NOMO-1 treated with DMSO at 0.1 percent for 48 hours (cell line): ENCODE measurements at regions not wholly inside any gene's neighbourhood (a gene's known extent, or its start where the extent isn't known, plus 50 kb on each side); places are given as distances from the start of the nearest gene placed in this dataset.

Source experiments
- DNase-seq: peaks from one replicate; lab custom pipeline; 2025; ENCODE audit not compliant: unreplicated experiment; lab: John Stamatoyannopoulos, UW

DNA sequence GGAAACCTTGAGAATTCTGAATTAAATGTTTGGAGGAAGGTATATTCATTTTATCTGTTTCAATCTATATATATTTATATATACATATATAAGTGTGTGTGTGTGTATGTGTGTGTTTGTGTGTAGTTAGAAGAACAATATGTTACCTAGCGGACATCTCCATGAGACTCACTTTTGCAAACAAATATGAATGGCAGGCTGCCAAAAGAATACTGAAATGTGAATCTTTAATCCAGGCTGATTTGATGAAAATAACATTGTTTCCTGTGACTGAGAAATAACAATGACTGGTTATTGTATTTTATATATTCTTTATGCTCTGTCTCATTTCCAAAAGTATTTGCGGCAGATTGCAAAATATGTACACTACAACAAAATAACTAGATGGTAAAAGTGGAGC lies 255.5 kb upstream of the TGFBR2 start:
- no peak for DNase-seq

DNA sequence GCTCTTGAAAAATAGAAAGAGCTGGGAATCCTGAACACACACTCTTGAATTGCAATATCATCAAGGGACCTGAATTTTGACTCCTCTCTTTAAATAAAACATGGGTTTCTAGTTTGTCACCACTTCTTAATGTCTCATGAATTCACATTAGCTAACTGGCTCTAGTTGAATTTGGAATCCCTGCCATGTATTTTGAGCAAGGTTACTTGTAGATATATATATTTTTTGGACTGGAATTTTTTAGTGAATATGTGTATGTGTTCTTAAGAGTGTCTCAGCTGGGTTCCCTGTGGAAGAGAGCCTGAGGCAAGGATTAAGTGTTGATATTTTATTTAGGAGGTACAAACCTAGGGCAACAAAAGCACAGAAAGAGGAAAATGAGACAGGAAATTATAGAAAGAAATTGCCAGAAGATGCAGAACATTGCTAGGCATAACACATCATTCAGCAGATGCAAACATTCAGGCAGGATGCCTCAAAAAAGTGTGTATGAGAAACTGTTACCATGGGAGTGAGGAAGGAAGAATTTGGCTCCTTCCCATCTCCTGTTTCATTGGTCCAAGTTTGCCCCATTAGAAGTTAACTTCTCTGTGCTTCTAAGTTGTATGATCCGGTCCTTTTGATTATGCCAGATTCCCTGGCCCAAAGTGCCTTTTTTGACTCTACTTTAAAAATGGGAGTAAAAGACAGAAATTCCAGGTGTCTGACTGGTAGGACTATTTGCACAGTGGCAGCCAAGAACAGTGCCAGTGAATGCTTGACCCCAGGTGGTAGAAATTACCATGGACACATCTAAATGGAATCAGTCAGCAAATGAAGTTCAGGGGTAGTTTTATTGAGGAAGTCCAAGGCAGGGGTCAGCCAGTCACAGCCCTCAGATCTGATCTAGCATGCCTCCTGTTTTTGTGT lies 253.7 kb upstream of the TGFBR2 start:
- no peak for DNase-seq

DNA sequence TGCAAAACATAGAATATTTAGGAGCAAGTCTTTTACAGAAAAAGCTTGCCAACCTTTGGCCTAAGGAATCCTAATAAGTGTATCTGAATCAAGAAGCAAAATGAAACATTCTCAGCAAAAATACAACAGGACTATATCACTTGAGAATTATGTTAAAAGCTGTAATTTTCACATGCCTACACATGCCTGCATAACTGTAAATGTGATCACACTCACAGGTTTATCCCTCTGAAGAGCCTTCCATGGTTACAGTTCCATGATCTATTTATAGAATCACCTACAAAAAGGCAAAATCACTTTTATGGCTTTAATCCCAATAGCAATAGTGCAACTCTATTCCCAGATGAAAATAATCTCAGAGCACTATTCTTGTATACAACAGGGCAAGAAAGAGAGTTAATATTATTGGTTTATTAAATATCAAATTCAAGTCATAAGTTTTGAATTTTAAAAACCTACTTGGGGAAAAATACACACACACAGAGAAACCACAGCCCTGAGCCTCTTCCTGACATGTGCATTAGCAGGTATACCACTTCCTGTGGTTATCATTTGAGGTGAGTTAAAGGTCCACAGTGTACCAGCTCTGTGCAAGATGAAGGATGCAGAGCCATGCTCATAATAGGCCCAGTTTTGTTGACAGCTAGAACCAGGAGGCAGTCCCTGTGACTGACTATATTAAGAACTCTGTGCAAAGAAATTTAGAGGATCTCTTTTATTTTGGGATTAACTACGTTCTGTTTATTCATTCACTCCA lies 252.5 kb upstream of the TGFBR2 start:
- no peak for DNase-seq

DNA sequence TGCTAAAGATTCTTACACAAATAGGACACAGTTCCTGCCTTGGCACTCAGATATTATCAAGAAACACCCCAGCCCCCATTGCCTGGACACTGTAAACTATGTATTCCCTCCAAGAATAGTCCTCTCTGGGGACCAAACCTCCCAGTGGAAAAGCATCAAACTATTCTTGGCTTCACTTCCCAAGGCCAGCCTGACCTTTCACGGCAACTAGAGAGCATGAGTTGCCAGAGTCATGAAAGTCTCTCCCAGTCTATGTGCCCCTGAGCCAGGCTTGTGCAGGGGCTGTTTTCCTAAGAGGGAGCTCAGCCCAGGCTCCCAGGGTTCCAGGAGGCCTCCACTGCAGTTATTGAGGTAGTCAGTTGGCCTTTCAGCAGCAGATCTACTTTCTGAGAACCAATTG lies 251.9 kb upstream of the TGFBR2 start:
- no peak for DNase-seq

DNA sequence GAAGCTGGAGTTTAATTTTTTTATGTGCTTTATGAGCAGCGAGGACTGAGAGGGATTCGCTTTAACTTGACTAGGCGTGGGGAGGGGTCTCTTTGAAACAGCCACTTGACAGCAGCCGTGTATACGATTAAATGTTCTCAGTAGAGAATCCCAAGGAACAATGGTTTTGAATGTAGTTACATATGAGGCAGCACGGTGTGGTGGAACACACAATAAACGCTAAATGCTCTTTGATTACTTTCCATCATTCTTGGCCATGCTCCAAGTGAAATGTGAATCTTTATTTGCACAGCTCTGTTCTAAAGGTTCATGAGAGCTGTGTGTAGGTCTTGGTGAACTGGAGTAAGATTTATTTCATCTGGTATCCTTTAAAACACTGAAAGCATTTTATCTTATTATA lies 251.4 kb upstream of the TGFBR2 start:
- no peak for DNase-seq

DNA sequence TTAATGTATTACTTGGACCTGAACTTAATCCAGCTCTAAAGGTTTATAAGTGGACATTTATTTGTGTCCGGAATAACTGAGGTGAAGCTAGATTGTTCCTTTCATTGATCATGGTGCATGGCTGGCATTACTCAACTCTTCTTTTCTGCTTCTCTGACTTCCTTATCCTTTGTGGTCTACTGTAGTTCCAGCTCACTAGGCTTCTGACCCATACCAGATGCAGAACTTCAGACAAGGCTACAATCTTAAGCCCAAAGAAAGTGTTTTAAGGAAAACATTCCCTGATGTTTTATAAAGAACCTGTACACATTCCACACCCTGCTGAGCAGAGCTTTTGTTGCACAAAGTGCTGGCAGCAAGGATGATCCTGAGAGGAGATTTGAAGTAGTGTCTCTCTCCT lies 250.8 kb upstream of the TGFBR2 start:
- DNase-seq = peak; percentile 23

DNA sequence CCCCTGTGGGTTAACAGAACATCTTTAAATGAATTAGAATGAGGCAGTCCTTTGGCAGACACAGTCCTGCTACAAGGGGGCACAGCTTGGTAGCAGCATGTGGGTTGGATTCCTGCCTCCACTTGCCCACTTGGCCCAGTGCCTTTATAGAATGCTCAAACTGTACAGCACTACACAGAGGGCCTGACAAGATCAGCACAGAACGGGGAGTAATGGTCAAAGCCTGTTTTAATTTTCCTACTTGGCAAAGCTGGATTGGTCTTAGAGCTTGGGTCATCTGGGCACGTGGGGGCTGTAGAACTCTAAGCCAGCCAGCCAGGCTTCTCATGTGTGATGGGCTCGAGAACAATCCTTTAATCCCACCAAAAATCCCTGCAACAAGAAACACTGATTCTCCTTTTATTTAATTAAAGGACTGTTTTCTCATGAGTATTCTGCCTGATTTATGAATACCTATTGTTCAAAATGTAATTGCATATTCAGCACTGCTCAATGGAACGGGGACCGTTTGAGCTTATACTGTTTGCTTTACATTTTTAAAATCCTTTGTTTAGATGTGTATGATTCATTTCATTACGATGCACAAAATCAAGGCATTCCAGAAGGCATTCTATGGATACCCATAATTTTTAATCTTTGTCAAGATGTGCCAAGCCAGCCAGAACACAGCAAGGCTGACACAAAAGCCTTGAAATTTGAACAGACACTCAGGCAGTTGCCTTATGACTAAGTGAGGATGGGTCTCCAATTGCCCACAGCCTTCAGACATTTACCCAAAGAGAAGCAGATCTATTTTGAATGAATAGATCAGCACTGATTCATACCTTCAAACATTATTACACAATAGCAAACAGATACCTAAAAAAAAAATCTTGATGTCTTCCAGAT lies 249.3 kb upstream of the TGFBR2 start:
- DNase-seq = no peak

DNA sequence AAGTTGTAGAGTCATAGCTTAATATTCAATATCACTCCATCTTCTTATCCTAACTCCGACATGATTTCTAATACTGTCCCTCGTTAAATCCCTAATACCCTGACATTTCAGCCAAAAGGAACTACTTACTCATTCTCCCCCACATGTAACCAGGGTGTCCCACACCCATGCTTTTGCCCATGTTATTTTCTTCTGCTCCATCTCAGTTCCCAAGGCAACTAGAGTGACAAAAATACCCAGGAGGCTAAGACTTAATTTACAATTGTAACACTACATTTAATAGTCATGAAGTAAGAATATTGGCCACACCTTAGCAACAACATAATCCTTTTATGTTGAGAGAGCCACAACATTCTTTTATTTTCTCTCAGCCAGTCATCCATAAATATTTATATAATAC lies 248.5 kb upstream of the TGFBR2 start:
- DNase-seq = no peak

DNA sequence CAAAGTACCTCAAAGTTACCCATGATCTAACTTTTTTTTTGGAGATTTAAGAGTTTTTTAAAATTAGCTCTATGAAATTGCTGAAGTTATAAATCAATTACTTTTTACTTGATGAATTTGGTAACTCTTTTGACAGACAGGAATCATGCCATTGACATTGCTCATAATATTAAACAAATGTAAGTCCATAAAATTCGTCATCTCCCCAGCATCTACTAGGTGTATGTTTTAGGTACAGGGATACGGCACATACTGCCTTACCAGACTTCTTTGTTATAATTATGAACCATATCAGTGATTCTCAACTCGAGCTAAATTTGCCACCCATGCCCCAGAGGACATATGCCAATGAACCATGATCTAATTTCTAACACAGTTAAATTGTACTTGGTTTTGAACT lies 247.5 kb upstream of the TGFBR2 start:
- DNase-seq = no peak

DNA sequence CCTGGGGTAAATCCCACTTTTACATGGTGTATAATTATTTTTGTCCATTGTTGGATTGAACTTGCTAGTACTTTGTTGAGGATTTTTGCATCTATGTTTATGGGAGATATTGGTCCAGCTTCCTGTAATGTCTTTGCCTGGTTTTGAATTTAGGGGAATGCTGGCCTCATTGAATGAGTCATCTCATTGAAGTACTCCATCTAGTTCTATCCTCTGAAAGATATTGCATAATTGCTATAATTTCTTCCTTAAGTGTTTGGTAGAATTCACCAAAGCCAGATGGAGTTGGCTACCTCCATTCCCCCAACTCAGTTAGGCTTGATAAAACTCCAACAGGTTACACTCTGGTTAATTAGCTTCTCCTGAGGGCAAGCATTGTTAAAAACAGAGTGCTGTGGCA lies 237.4 kb upstream of the TGFBR2 start:
- no peak for DNase-seq

DNA sequence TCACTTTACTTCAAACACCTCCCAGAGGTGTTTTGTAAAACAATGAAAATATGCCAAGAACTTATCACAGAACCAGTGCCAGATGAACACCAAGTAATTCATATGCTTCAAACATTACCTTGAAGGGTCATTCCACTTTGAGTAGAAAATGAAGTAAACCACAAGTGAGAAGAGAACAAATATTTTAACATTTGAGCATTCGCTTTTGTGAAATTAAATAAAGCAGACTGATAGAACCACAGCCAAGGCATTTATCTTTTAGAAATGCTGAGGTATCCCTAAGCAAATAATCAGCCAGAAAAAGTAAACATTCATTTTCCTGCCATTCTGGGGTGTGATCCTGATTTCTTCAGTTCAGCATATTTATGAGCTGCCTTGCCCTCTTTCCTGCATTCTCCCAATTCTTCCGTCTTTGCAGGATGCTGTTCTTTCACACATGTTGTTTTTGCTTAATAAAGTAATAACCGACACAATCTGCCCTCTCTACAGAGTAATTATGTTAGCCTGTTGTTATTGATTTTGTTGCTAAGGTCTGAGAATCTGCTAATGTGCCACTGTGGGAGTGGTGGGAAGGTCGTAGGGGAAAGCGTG lies 235.6 kb upstream of the TGFBR2 start:
- no peak for DNase-seq

DNA sequence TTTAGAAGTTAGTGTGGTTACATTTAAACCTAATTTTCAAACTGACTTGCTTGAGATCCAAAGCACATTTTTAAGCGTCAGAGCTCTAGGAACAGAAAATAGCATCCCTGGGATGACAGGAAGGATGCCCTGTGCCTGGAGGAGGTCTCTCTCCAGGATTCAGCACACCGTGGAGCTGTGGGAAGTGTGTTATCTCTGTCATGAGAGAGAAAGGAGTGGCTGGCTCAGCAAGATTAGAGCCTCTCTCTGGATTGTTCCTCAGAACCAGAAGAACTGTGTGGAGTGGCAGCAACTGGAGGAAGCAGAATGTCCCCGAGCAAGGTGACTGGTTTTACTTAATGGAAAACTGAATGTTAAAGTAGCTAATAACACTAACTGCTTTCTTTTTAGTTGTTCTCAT lies 233.6 kb upstream of the TGFBR2 start:
- DNase-seq = no peak

DNA sequence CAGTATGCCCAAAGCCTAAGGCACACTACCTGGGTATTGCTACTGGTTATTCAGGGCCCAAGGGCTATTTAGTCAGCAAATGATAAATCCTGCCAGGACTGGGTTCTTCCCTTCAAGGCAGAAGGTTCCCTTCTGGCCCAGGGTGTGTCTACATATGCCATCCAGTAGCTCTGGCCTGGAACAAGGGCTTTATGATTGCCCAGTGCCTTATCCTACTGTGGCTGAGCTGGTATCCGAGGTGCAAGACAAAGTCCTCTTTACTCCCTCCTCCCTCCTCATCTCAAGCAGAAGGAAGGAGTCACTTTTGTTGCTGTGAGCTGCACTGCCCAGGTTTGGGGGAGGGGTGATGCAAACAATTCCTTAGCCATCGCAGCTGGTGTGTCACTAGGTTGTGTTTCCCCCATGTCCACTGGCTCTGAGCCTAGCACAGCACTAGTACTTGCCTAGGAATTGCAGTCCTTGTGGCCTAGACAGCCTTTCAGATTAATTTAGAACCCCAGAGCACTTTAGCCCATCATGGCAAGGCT lies 221.8 kb upstream of the TGFBR2 start:
- no peak for DNase-seq

DNA sequence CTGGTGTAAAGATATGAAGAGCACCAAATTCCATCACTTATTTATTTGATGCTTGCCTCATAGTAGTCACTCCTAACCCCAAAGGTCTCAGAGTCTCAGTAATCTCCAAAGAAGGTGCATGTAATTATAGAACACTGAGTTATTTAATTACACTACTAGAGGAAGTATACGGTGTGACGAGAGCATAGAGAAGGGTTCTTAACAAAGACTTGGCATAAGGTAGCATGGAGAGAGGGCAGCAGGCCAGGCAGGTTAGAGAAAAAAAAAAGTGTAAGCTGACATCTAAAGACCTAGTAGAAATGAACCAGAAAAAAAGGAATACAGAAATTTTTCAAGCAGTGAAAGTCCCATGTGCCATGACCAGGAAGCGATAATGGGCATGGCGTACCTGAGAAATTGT lies 213.3 kb upstream of the TGFBR2 start:
- no peak for DNase-seq

DNA sequence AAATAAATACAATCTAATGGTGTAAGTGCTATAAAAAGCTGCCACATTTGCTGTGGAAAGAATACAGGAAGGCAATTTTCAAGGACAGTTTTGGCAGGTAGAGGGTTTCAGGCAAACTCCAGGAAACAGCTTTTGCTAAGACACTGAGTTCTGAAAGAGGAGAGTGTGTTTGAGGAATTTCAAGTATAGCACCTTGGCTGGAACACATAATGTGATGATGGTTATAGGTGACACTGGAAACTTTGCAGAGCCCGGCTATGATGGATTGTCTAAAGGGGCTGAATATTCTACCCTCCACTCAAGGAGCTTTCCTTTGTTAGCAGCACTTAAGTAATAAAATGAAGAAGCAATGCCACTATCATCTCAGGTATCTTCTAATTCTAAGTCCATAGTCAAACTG lies 209.4 kb upstream of the TGFBR2 start:
- no peak for DNase-seq

DNA sequence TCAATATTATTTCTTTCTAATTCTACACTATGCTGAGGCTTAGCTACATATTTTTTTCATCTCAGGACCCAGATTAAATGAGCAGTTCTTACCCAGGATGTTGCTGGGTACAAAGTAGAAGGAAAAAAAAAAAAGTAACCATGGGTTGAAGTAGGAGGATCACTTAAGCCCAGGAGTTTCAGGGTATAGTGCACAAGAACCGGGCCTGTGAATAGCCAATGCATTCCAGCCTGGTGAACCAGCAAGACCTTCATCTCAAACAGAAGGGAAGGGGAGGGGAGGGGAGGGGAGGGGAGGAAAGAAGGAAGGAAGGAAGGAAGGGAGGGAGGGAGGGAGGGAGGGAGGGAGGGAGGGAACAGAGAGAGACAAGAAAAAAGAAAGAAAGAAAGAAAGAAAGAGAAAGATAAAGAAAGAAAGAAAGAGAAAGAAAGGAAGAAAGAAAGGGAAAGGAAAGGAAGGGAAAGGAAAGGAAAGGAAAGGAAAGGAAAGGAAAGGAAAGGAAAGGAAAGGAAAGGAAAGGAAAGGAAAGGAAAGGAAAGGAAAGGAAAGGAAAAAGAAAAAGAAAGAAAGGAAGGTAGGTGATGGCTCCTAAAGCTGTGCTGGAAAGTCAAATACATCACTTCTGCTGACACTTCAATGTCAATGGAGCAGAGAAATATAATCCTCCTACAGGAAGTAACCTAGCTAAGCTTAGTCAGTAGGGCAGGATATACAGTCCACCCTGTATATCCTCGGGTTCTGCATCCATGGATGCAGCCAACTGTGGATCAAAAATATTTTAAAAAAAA lies 206.8 kb upstream of the TGFBR2 start:
- no peak for DNase-seq

DNA sequence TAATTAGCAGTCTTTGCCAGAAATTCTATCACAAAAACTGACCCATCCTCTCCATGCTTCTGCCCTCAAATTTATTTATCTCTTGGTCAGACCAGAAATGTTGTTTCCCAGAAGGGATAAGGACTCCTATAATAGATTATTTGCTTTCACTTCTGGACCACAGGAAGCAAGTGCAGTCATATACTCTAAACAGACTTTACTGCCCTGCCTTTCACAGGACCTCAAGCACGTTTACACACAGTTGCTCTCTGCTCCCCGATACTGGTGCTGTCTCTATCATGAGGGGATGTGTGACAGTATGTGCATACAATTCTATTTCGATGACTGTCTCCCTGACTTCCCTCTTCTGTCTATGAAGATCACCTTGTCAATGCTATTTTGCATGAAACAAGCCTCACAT lies 205.5 kb upstream of the TGFBR2 start:
- no peak for DNase-seq

DNA sequence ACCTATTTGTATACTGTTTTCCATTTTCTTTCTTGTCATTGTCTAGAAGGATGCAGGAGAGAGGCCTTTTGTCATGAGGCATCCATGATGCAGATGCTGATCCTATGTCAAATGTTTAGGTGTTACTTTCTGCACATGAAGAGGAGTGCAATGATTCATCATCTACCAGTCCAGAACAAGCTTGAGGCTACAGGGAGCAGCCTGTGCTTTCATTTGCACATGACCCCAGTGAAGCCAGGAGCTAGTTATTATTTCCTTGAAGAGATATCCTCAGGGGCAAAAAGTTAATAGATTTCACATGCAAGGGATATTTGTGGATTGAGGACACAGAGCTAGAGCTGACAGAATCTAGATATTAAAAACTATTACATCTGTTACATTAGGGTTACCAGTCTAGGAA lies 204.4 kb upstream of the TGFBR2 start:
- no peak for DNase-seq

DNA sequence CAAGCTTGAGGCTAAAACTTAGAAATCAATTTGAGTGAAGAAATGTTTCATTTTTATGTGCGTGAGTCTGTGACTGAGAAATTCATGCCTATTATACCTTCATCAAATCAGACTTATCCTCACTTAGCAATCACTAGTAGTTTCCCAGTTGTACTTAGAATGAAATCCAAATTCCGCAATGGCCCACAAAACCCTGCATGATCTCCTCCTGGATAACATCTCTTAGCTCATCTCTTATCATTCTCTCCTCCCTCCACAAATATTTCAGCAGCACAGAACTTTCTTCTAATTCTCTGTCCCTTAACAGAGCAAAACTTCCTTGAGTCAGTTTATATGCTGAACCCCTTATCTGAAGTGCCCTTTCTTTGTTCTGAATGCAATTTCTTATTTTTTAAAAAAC lies 198.8 kb upstream of the TGFBR2 start:
- no peak for DNase-seq

DNA sequence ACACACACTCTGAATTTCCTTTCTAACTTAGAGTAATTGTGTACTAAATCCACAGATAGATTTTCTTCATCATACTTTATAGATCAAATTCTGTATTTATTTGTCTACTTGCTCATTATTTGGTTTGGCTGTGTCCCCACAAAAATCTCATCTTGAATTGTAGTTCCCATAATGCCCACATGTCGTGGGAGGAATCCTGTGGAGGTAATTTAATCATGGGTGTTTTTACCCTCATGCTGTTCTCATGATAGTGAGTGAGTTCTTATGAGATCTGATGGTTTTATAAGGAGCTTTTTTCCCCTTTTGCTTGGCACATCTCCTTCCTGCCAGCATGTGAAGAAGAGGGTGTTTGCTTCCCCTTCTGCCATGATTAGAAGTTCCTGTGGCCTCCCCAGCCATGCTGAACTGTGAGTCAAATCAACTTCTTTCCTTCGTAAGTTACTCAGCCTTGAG lies 198.3 kb upstream of the TGFBR2 start:
- DNase-seq = no peak
